GM23338 (cell line): ENCODE measurements at regions not wholly inside any gene's neighbourhood (a gene's known extent, or its start where the extent isn't known, plus 50 kb on each side); places are given as distances from the start of the nearest gene placed in this dataset.
A peak's percentile ranks its signal among the peaks of the same experiment; 100 is the strongest.

Experiments used
- ATAC-seq: fragments of 200-7000 bp; cut with Tn5 transposase; 3 replicates; pipeline ENCODE4 v1.9.1; 2020
- DNase-seq: peaks from one replicate; pipeline ENCODE4 v3.0.0-alpha.2; 2015; ENCODE audit warnings: low spot score
- H2AFZ ChIP-seq: fragments of 200-600 bp; sonication (generic); 2 replicates; pipeline ENCODE4 v1.8.0; 2016; ENCODE audit warnings: antibody characterized with exemption, mild to moderate bottlenecking, moderate library complexity
- H3F3A ChIP-seq: fragments of 200-600 bp; sonication (generic); replicated peaks from 2 replicates; pipeline ENCODE4 v1.8.0; 2017; ENCODE audit warnings: antibody characterized with exemption, mixed run types, low read depth
- H3K27ac ChIP-seq: fragments of 200-600 bp; sonication (generic); 2 replicates; pipeline ENCODE4 v1.6.1; 2016; ENCODE audit warnings: low read depth
- H3K27me3 ChIP-seq: fragments of 200-600 bp; sonication (generic); 2 replicates; pipeline ENCODE4 v1.8.0; 2016; ENCODE audit warnings: mild to moderate bottlenecking, mixed run types, moderate library complexity; ENCODE audit not compliant: insufficient read depth
- H3K36me3 ChIP-seq: fragments of 200-600 bp; sonication (generic); 2 replicates; pipeline ENCODE4 v1.8.0; 2016; ENCODE audit warnings: mild to moderate bottlenecking; ENCODE audit not compliant: insufficient read depth
- H3K4me1 ChIP-seq: fragments of 200-600 bp; sonication (generic); 2 replicates; pipeline ENCODE4 v1.8.0; 2016; ENCODE audit warnings: mild to moderate bottlenecking, moderate library complexity; ENCODE audit not compliant: insufficient read depth
- H3K4me2 ChIP-seq: fragments of 200-600 bp; sonication (generic); 2 replicates; pipeline ENCODE4 v1.7.1; 2017; ENCODE audit warnings: mixed run types
- H3K4me3 ChIP-seq: fragments of 200-600 bp; sonication (generic); 2 replicates; pipeline ENCODE4 v1.6.1; 2016; ENCODE audit warnings: mixed run types
- H3K79me2 ChIP-seq: fragments of 200-600 bp; sonication (generic); replicated peaks from 2 replicates; pipeline ENCODE4 v1.8.0; 2017; ENCODE audit warnings: mild to moderate bottlenecking; ENCODE audit not compliant: insufficient read depth
- H3K9me2 ChIP-seq: fragments of 200-600 bp; sonication (generic); 2 replicates; pipeline ENCODE4 v1.8.0; 2017; ENCODE audit not compliant: insufficient read depth
- H4K20me1 ChIP-seq: fragments of 200-600 bp; sonication (generic); replicated peaks from 2 replicates; pipeline ENCODE4 v1.8.0; 2017; ENCODE audit warnings: mild to moderate bottlenecking; ENCODE audit not compliant: insufficient read depth
- H3K27ac Mint-ChIP-seq: 2 replicates; pipeline ENCODE4 v1.8.0; 2020; ENCODE audit warnings: inconsistent platforms, mild to moderate bottlenecking, moderate library complexity, mixed read lengths
- H3K27me3 Mint-ChIP-seq: 3 replicates; pipeline ENCODE4 v1.8.0; 2022; ENCODE audit warnings: low read depth, mild to moderate bottlenecking, moderate library complexity, mixed read lengths, inconsistent platforms; ENCODE audit not compliant: insufficient read depth, poor library complexity
- H3K36me3 Mint-ChIP-seq: 3 replicates; pipeline ENCODE4 v1.8.0; 2021; ENCODE audit warnings: low read depth, mild to moderate bottlenecking, inconsistent platforms, moderate library complexity, mixed read lengths
- H3K4me1 Mint-ChIP-seq: 3 replicates; pipeline ENCODE4 v1.8.0; 2020; ENCODE audit warnings: mild to moderate bottlenecking, inconsistent platforms, mixed read lengths
- H3K4me3 Mint-ChIP-seq: 3 replicates; pipeline ENCODE4 v1.8.0; 2021; ENCODE audit warnings: moderate library complexity, mild to moderate bottlenecking, inconsistent platforms, mixed read lengths
- H3K9me3 Mint-ChIP-seq: 3 replicates; pipeline ENCODE4 v1.8.0; 2020; ENCODE audit warnings: moderate library complexity, mild to moderate bottlenecking, inconsistent platforms, mixed read lengths
- CREB1 ChIP-seq: fragments of 250-450 bp; sonication (Bioruptor Pico); IDR thresholded peaks from 2 replicates; pipeline ENCODE4 v1.5.0; 2020; ENCODE audit warnings: low read depth, mild to moderate bottlenecking, moderate library complexity
- CTCF ChIP-seq, 2 experiments: fragments of 200-600 bp in 1 of 2; sonication (generic) in 1 of 2; conservative IDR thresholded peaks; 2 replicates each; pipeline versions ENCODE4 v1.5.1 to v1.6.1; 2016 to 2017; ENCODE audit warnings: antibody characterized with exemption in 2 of 2, low read depth in 2 of 2, mild to moderate bottlenecking in 2 of 2, moderate library complexity in 1 of 2
- ETS1 ChIP-seq: IDR thresholded peaks from 2 replicates; pipeline ENCODE4 v1.6.1; 2016; ENCODE audit warnings: antibody characterized with exemption
- EZH2 ChIP-seq: fragments of 200-600 bp; sonication (generic); IDR thresholded peaks from one replicate; pipeline ENCODE4 v1.8.0; 2017; ENCODE audit warnings: antibody characterized with exemption, mild to moderate bottlenecking, low read depth; ENCODE audit not compliant: unreplicated experiment
- EZH2phosphoT487 ChIP-seq: fragments of 200-600 bp; sonication (generic); IDR thresholded peaks from one replicate; pipeline ENCODE4 v1.8.1; 2018; ENCODE audit warnings: antibody characterized with exemption; ENCODE audit not compliant: unreplicated experiment
- JUNB ChIP-seq: IDR thresholded peaks from one replicate; pipeline ENCODE4 v1.6.1; 2016; ENCODE audit warnings: antibody characterized with exemption; ENCODE audit not compliant: unreplicated experiment
- NANOG ChIP-seq: IDR thresholded peaks from 2 replicates; pipeline ENCODE4 v1.6.1; 2016; ENCODE audit warnings: antibody characterized with exemption, borderline replicate concordance
- POLR2AphosphoS5 ChIP-seq: IDR thresholded peaks from 2 replicates; pipeline ENCODE4 v1.6.1; 2016; ENCODE audit warnings: antibody characterized with exemption, low read depth
- REST ChIP-seq: IDR thresholded peaks from one replicate; pipeline ENCODE4 v1.6.1; 2018; ENCODE audit warnings: antibody characterized with exemption; ENCODE audit not compliant: unreplicated experiment
- STAT1 ChIP-seq: IDR thresholded peaks from one replicate; pipeline ENCODE4 v1.6.1; 2016; ENCODE audit warnings: antibody characterized with exemption; ENCODE audit not compliant: unreplicated experiment
- ZNF114 ChIP-seq: fragments of 250-450 bp; sonication (Bioruptor Pico); IDR thresholded peaks from 2 replicates; pipeline ENCODE4 v1.5.0; 2020; ENCODE audit warnings: mild to moderate bottlenecking, moderate library complexity
- ZNF331 ChIP-seq: fragments of 250-450 bp; sonication (Bioruptor Pico); IDR thresholded peaks from 2 replicates; pipeline ENCODE4 v1.5.0; 2020; ENCODE audit warnings: low read depth, mild to moderate bottlenecking, moderate library complexity

GRCh38 chr3:150256318-150256717 is 151.8 kb upstream of the TSC22D2 start:
- no peaks in the 10 kb centered on the region for H3K4me1 ChIP-seq
- H3K4me3 Mint-ChIP-seq: no peak overlapping the region
- H3K4me2 ChIP-seq: no peak overlapping the region
- DNase-seq (no peak), ATAC-seq (no peak)
- H3K36me3 ChIP-seq: no peaks in the 10 kb centered on the region
- H3K27me3 ChIP-seq: no peaks in the 10 kb centered on the region
- H3F3A ChIP-seq: no peaks in the 10 kb centered on the region
- peaks cover 10% of the 10 kb centered on the region for H3K4me1 Mint-ChIP-seq
- H3K27ac ChIP-seq: no peak overlapping the region
- no peaks in the 10 kb centered on the region for H3K79me2 ChIP-seq
- H3K9me3 Mint-ChIP-seq: no peaks in the 10 kb centered on the region; the same call in 2 of the 3 replicates
- H4K20me1 ChIP-seq: no peaks in the 10 kb centered on the region
- H3K4me3 ChIP-seq: no peak overlapping the region
- H3K36me3 Mint-ChIP-seq: no peaks in the 10 kb centered on the region
- no peak for TF ChIP-seq ZNF331
- H2AFZ ChIP-seq: 0 out of 2 replicates have a peak overlapping the region, but pooled peaks have one; percentile 14
- H3K27ac Mint-ChIP-seq: no peak overlapping the region
- H3K9me2 ChIP-seq: no peaks in the 10 kb centered on the region
- no peaks in the 10 kb centered on the region for H3K27me3 Mint-ChIP-seq

- ATAC-seq: no peak
- no peak overlapping the region for H3K4me3 ChIP-seq
- H3K27ac ChIP-seq: no peak overlapping the region
- no peak for TF ChIP-seq POLR2AphosphoS5
- no peak for TF ChIP-seq REST
- no peak for TF ChIP-seq EZH2phosphoT487
- no peak for TF ChIP-seq ETS1
- TF ChIP-seq EZH2: no peak
- no peak for TF ChIP-seq CTCF (conservative IDR thresholded peaks at IDR 0.05; ENCODE audit: low read depth in 2 of 2)
- TF ChIP-seq ZNF331: no peak
- no peak for TF ChIP-seq STAT1
- no peak for TF ChIP-seq CREB1 (CRISPR knock-in tag)
- no peak for TF ChIP-seq JUNB
- no peak for TF ChIP-seq ZNF114 (CRISPR knock-in tag)
- no peak for TF ChIP-seq NANOG
These were observed 152.3 kb upstream of the TSC22D2 start for GRCh38 chr3:150255826-150256225.

More at GRCh38 chr3:150255826-150256225, 152.3 kb upstream of the TSC22D2 start:
- H3K4me2 ChIP-seq: no peak overlapping the region
- H3K27me3 ChIP-seq: no peaks in the 10 kb centered on the region
- no peaks in the 10 kb centered on the region for H3K36me3 ChIP-seq
- Mint-ChIP-seq H3K27ac (no peak overlapping the region), H3K9me3 (no peaks in the 10 kb centered on the region; the same call in 2 of the 3 replicates), H3K4me3 (no peak overlapping the region), H3K4me1 (peaks cover 10% of the 10 kb centered on the region), H3K36me3 (no peaks in the 10 kb centered on the region), H3K27me3 (no peaks in the 10 kb centered on the region)
- no peaks in the 10 kb centered on the region for H3K79me2 ChIP-seq
- no peaks in the 10 kb centered on the region for H3K4me1 ChIP-seq
- peak overlapping the region; percentile 74; the same call in 1 of the 2 replicates for H2AFZ ChIP-seq
- no peaks in the 10 kb centered on the region for H3F3A ChIP-seq
- H3K9me2 ChIP-seq: no peaks in the 10 kb centered on the region
- H4K20me1 ChIP-seq: no peaks in the 10 kb centered on the region
- no peak for DNase-seq
